Activated CD8-positive, alpha-beta T cell treated with anti-CD3 and anti-CD28 coated beads for 36 hours (primary cell): ENCODE measurements at regions not wholly inside any gene's neighbourhood (a gene's known extent, or its start where the extent isn't known, plus 50 kb on each side); places are given as distances from the start of the nearest gene placed in this dataset.
"Not testable (repeated sequence)": the region's sequence is repeated elsewhere in the genome, so short reads cannot be mapped to it uniquely, and the experiment has no call there.

Experiments used
- ATAC-seq: fragments of 200-7000 bp; cut with Tn5 transposase; one replicate; pipeline ENCODE4 v1.10.0; 2021; ENCODE audit warnings: mild to moderate bottlenecking, moderate library complexity
- CTCF ChIA-PET: fragments of 350-600 bp; sonication (Branson Sonifier 250); formaldehyde crosslinking; loops from one replicate; lab custom pipeline; 2021; ENCODE audit warnings: antibody characterized with exemption; lab: Charles Lee
- POLR2A ChIA-PET: fragments of 350-600 bp; sonication (Branson Sonifier 250); formaldehyde crosslinking; loops from one replicate; lab custom pipeline; 2021; ENCODE audit warnings: antibody characterized with exemption; lab: Charles Lee
- DNase-seq: peaks from one replicate; pipeline ENCODE4 v3.0.0-alpha.2; 2020
- H3K27ac Mint-ChIP-seq: one replicate; pipeline ENCODE4 v1.8.0; 2021; ENCODE audit warnings: mild to moderate bottlenecking, mixed read lengths
- H3K27me3 Mint-ChIP-seq: one replicate; pipeline ENCODE4 v1.8.0; 2021; ENCODE audit warnings: mixed read lengths
- H3K36me3 Mint-ChIP-seq: one replicate; pipeline ENCODE4 v1.8.0; 2021; ENCODE audit warnings: low read depth, mixed read lengths
- H3K4me1 Mint-ChIP-seq: one replicate; pipeline ENCODE4 v1.8.0; 2021; ENCODE audit warnings: low read depth, mixed read lengths
- H3K4me3 Mint-ChIP-seq: one replicate; pipeline ENCODE4 v1.8.0; 2021; ENCODE audit warnings: mild to moderate bottlenecking, moderate library complexity, mixed read lengths
- H3K9me3 Mint-ChIP-seq: one replicate; pipeline ENCODE4 v1.8.0; 2021; ENCODE audit warnings: mixed read lengths
- CTCF ChIP-seq: fragments of 200-600 bp; IDR thresholded peaks from one replicate; pipeline ENCODE4 v1.8.0; 2022; ENCODE audit warnings: antibody characterized with exemption, mild to moderate bottlenecking
- intact Hi-C: fragments of 100-400 bp; cut with micrococcal nuclease; formaldehyde crosslinking; loops from one replicate; pipeline ENCODE4 v1.10.0; 2022

DNA sequence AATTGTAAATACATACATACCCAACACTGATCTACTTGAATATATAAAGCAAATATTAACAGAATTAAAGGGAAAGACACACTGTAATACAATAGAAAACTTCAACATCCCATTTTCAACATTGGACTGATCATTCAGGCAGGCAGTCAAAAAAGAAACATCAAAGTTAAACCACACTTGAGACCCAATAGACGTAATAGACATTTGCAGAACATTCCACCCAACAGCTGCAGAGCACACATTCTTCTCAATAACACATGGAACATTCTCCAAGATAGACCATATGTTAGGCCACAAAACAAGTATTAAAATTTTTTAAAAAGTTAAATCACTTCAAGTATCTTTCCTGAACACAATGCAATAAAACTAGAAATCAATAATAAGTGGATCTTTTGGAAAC lies 698.2 kb downstream of the COL12A1 start:
- H3K4me3 Mint-ChIP-seq = no peak overlapping the region
- no peak overlapping the region for H3K27ac Mint-ChIP-seq
- H3K27me3 Mint-ChIP-seq = no peaks in the 10 kb centered on the region
- ATAC-seq (no peak), DNase-seq (no peak)
- intact Hi-C loops = no loop called here
- H3K9me3 Mint-ChIP-seq = peaks cover 23% of the 10 kb centered on the region
- no peaks in the 10 kb centered on the region for H3K4me1 Mint-ChIP-seq
- ChIA-PET POLR2A (no interaction called here), CTCF (no interaction called here)
- peaks cover 2% of the 10 kb centered on the region for H3K36me3 Mint-ChIP-seq
- TF ChIP-seq CTCF = no peak

DNA sequence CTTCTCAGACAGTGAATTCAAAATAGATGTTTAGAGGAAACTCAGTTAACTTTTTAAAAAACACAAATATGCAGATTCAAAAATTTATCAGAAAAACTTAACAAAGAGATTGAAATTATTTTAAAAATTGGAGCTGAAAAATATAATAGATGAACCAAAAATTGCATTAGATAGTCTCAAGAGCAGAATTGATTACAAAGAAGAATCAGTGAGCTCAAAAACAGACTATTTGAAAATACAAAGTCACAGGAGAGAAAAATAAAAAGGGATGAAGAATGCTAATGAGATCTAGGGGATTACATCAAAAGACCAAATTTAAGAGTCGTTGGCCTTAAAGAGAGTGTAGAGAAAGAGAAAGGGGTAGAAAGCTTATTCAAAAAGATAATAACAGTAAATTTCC lies 700.5 kb downstream of the COL12A1 start:
- ChIA-PET POLR2A (no interaction called here), CTCF (interaction anchor here (1.0 kb wide), 1 partner anchor 703 kb away, joined by 3 read pairs; no protein-coding TSS in a partner anchor)
- H3K9me3 Mint-ChIP-seq = peaks cover 21% of the 10 kb centered on the region
- no peak for TF ChIP-seq CTCF
- no peaks in the 10 kb centered on the region for H3K4me1 Mint-ChIP-seq
- no peak for DNase-seq
- intact Hi-C loops = no loop called here
- H3K27ac Mint-ChIP-seq = no peak overlapping the region
- ATAC-seq = no peak
- no peaks in the 10 kb centered on the region for H3K27me3 Mint-ChIP-seq
- H3K4me3 Mint-ChIP-seq = no peak overlapping the region
- peaks cover 2% of the 10 kb centered on the region for H3K36me3 Mint-ChIP-seq

DNA sequence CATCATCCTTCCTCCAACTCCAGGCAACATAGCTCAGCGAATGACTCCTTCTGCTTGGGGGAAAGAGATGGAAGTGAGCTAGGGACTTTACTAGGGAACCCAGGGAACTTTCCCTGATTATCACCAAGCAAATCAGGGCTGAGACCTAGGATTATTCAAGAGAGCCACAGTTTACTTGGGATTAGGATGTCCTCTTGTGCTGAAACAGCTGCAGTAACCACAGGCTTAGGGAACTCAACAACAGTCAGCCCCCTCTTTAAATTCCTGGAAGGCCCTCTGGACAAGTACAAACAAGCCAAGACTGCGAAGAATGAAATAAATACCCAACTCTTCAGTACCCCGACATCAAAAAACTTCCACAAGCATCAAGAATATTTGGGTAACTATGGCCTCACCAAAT lies 700.9 kb downstream of the COL12A1 start:
- Mint-ChIP-seq H3K9me3 (peaks cover 19% of the 10 kb centered on the region), H3K27ac (no peak overlapping the region), H3K27me3 (no peaks in the 10 kb centered on the region), H3K36me3 (peaks cover 2% of the 10 kb centered on the region), H3K4me3 (no peak overlapping the region), H3K4me1 (no peaks in the 10 kb centered on the region)
- CTCF ChIA-PET = no interaction called here
- no peak for DNase-seq
- POLR2A ChIA-PET = no interaction called here
- no peak for ATAC-seq
- TF ChIP-seq CTCF = no peak
- intact Hi-C loops = no loop called here

DNA sequence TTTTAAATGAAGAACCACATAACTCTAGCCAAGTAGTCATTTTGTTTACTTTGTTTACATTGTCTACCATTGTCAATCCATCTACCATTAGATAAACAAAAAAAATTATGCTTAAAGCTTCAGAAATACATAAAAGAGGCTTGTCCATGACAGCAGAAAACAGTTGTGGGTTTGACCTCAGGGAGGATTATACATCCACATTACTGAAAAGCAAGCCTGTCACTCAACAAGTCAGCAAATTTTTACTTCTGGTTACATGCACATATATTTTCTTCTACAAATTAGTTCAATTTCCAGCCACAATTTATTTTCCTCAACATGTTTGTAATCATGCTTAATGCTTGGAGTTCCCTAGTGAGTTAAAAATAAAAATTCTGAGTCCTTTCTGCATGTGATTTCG lies 713.3 kb downstream of the COL12A1 start:
- H3K27me3 Mint-ChIP-seq = no peaks in the 10 kb centered on the region
- CTCF ChIA-PET = no interaction called here
- H3K9me3 Mint-ChIP-seq = peaks cover 4% of the 10 kb centered on the region
- POLR2A ChIA-PET = no interaction called here
- no peaks in the 10 kb centered on the region for H3K4me1 Mint-ChIP-seq
- no peak for TF ChIP-seq CTCF
- intact Hi-C loops = no loop called here
- ATAC-seq = no peak
- H3K27ac Mint-ChIP-seq = no peak overlapping the region
- H3K36me3 Mint-ChIP-seq = no peaks in the 10 kb centered on the region
- no peak for DNase-seq
- no peak overlapping the region for H3K4me3 Mint-ChIP-seq

DNA sequence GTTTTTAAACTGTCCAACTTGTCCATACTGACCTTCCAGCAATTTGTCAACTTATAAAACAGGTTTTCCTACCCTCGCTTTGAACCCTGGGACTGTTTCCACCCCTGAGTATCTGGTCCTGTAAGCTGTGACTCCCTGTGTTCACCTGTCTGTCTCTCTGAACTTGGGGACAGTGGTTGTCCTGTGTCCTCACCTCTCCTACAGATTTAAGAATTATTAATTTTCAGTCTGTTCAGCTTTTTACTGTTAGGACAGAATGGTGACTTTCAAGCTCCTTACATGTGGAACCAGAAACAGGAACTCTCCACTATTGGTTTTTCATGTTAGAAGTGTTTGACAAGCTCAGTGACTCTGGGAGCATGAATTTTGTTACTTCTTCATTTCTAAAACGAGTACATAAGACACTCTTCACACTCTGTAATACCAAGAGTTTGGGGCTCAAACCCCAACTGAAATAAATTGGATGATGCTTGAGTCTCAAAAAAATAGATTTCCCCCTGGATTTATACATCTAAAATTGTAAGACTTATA lies 713.9 kb downstream of the COL12A1 start:
- TF ChIP-seq CTCF = no peak
- Mint-ChIP-seq H3K4me3 (no peak overlapping the region), H3K4me1 (no peaks in the 10 kb centered on the region), H3K27ac (no peak overlapping the region), H3K27me3 (no peaks in the 10 kb centered on the region), H3K9me3 (peaks cover 4% of the 10 kb centered on the region), H3K36me3 (no peaks in the 10 kb centered on the region)
- no peak for ATAC-seq
- ChIA-PET POLR2A (no interaction called here), CTCF (no interaction called here)
- intact Hi-C loops = no loop called here
- DNase-seq = no peak

GRCh38 chr6:74488726-74489125 lies 717.1 kb downstream of the COL12A1 start:
- H3K4me1 Mint-ChIP-seq, DNase-seq, H3K27me3 Mint-ChIP-seq, CTCF ChIA-PET, POLR2A ChIA-PET, intact Hi-C loops, H3K9me3 Mint-ChIP-seq, ATAC-seq, H3K4me3 Mint-ChIP-seq, H3K36me3 Mint-ChIP-seq, H3K27ac Mint-ChIP-seq: not testable (repeated sequence)
